BJ (cell line): ENCODE measurements at regions not wholly inside any gene's neighbourhood (a gene's known extent, or its start where the extent isn't known, plus 50 kb on each side); places are given as distances from the start of the nearest gene placed in this dataset.
"Not testable (repeated sequence)": the region's sequence is repeated elsewhere in the genome, so short reads cannot be mapped to it uniquely, and the experiment has no call there.

Source experiments
- CTCF ChIA-PET: fragments of 350-600 bp; formaldehyde crosslinking; extraction: SDS; loops from one replicate; lab custom pipeline; 2021; ENCODE audit warnings: antibody characterized with exemption, inconsistent platforms; lab: Yijun Ruan, JAX
- POLR2A ChIA-PET: fragments of 300-600 bp; sonication (Branson Sonifier 250); formaldehyde crosslinking; extraction: SDS; loops from one replicate; lab custom pipeline; 2021; ENCODE audit warnings: antibody characterized with exemption; lab: Charles Lee
- DNase-seq: peaks from one replicate; pipeline ENCODE4 v3.0.0-alpha.2; 2011; ENCODE audit warnings: low read depth
- H3K27me3 ChIP-seq: 2 replicates; pipeline ENCODE4 v1.6.0; 2011; ENCODE audit warnings: low read length; ENCODE audit not compliant: control insufficient read depth, insufficient read depth
- H3K36me3 ChIP-seq: 2 replicates; pipeline ENCODE4 v1.5.1; 2011; ENCODE audit warnings: low read length; ENCODE audit not compliant: control insufficient read depth, insufficient read depth
- H3K4me3 ChIP-seq: 2 replicates; pipeline ENCODE4 v1.5.1; 2011; ENCODE audit warnings: low read depth, mild to moderate bottlenecking, control low read depth, low read length
- CTCF ChIP-seq: IDR thresholded peaks from 2 replicates; pipeline ENCODE4 v1.5.1; 2011; ENCODE audit warnings: low read depth, mild to moderate bottlenecking, control low read depth, inconsistent platforms, low read length, moderate library complexity; ENCODE audit not compliant: insufficient read depth

- no peak overlapping the region for H3K4me3 ChIP-seq
- DNase-seq = no peak
- ChIA-PET POLR2A (no interaction called here), CTCF (no interaction called here)
- TF ChIP-seq CTCF = no peak
- no peaks in the 10 kb centered on the region for H3K36me3 ChIP-seq
- H3K27me3 ChIP-seq = no peaks in the 10 kb centered on the region
Measured at GRCh38 chr12:83603106-83603505, 916.4 kb downstream of the TMTC2 start.

GRCh38 chr12:83575326-83575725 is 888.6 kb downstream of the TMTC2 start:
- H3K36me3 ChIP-seq = no peaks in the 10 kb centered on the region
- ChIA-PET CTCF (no interaction called here), POLR2A (no interaction called here)
- no peak for DNase-seq
- no peaks in the 10 kb centered on the region for H3K27me3 ChIP-seq
- TF ChIP-seq CTCF = no peak
- H3K4me3 ChIP-seq = no peak overlapping the region

- no peak for TF ChIP-seq CTCF
- Histone ChIP-seq H3K4me3 (no peak overlapping the region), H3K36me3 (no peaks in the 10 kb centered on the region), H3K27me3 (no peaks in the 10 kb centered on the region)
- ChIA-PET CTCF (no interaction called here), POLR2A (no interaction called here)
- no peak for DNase-seq
Measured at GRCh38 chr12:83574142-83574541, 887.4 kb downstream of the TMTC2 start.

GRCh38 chr12:83573671-83574070 is 887.0 kb downstream of the TMTC2 start:
- no peaks in the 10 kb centered on the region for H3K27me3 ChIP-seq
- no peak for TF ChIP-seq CTCF
- CTCF ChIA-PET = no interaction called here
- H3K4me3 ChIP-seq = no peak overlapping the region
- H3K36me3 ChIP-seq = no peaks in the 10 kb centered on the region
- DNase-seq = peak; percentile 4
- POLR2A ChIA-PET = no interaction called here

GRCh38 chr12:83559650-83560049 is 872.9 kb downstream of the TMTC2 start:
- H3K27me3 ChIP-seq = no peaks in the 10 kb centered on the region
- TF ChIP-seq CTCF = no peak
- ChIA-PET POLR2A (interaction anchor here (0.5 kb wide), 1 partner anchor 353 kb away, joined by 10 read pairs; no protein-coding TSS in a partner anchor), CTCF (interaction anchor here (0.6 kb wide), 1 partner anchor 128 kb away, joined by 3 read pairs; no protein-coding TSS in a partner anchor)
- H3K4me3 ChIP-seq = no peak overlapping the region
- no peak for DNase-seq
- H3K36me3 ChIP-seq = no peaks in the 10 kb centered on the region

GRCh38 chr12:83556040-83556439 is 869.3 kb downstream of the TMTC2 start:
- DNase-seq, H3K27me3 ChIP-seq, POLR2A ChIA-PET, H3K36me3 ChIP-seq, CTCF ChIA-PET, H3K4me3 ChIP-seq: not testable (repeated sequence)
